ENCODE measurements at regions not wholly inside any gene's neighbourhood (a gene's known extent, or its start where the extent isn't known, plus 50 kb on each side); places are given as distances from the start of the nearest gene placed in this dataset.

GRCh38 chr6:98589536-98589935, 244.8 kb upstream of the POU3F2 start:
- H3K4me3 ChIP-seq (ENCODE audit: low read depth, low read length, poor library complexity, severe bottlenecking): no peak overlapping the region
- H3K4me1 ChIP-seq (ENCODE audit: insufficient read depth, low read length, poor library complexity, severe bottlenecking): no peaks in the 10 kb centered on the region
- H3K27me3 ChIP-seq (replicated peaks; ENCODE audit: insufficient read depth, low read depth, low read length, poor library complexity): no peaks in the 10 kb centered on the region
- H3K9me3 ChIP-seq (ENCODE audit: low read depth, low read length, poor library complexity, severe bottlenecking): no peaks in the 10 kb centered on the region
- CTCF ChIA-PET: no interaction called here
- BruUV-seq (replicated peaks): no TSS peak
- TF ChIP-seq CTCF (conservative IDR thresholded peaks at IDR 0.05; ENCODE audit: low read depth, low read length): no peak
- TF ChIP-seq EZH2 (IDR thresholded peaks at IDR 0.05; ENCODE audit: borderline replicate concordance, low read depth, low read length, poor library complexity, severe bottlenecking): no peak
- intact Hi-C loops (cut with micrococcal nuclease; ENCODE audit: unreplicated experiment): no loop called here
- no peak overlapping the region for H3K27ac ChIP-seq (ENCODE audit: low read depth, low read length, poor library complexity, severe bottlenecking)
- DNase-seq (ENCODE audit: low spot score): no peak
- POLR2A ChIA-PET (ENCODE audit: low non-redundant PET): no interaction called here
- no peaks in the 10 kb centered on the region for H3K36me3 ChIP-seq (ENCODE audit: insufficient read depth, low read length, poor library complexity, severe bottlenecking)

DNA sequence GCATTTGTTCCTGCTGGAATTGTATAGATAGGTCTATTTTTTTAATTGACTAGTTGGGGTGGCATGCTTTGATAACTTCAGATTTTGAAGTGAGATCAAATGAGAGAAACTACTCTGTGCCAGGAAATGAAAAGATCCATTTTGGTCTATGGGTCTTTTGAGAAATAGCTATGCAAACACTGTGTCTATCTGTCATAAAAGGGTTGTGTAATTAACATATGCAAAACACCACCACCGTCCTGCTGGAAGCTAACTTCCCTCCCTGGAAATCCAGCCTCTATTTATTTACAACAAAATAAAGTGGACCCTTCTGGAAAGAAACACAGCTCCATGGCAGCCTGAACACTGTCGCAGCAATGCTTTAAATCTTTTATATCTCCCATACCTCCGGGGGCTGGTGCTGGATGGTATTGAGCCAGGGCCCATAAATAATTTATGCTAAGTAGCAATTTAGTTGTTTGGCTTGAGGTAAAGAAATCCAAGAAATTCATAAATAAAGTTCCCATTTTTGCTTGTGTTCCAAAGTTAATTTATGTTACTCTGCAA, 244.2 kb upstream of the POU3F2 start:
- BruUV-seq (replicated peaks): no TSS peak
- DNase-seq (ENCODE audit: low spot score): no peak
- Histone ChIP-seq H3K36me3 (ENCODE audit: insufficient read depth, low read length, poor library complexity, severe bottlenecking) (no peaks in the 10 kb centered on the region), H3K9me3 (ENCODE audit: low read depth, low read length, poor library complexity, severe bottlenecking) (no peaks in the 10 kb centered on the region), H3K4me3 (ENCODE audit: low read depth, low read length, poor library complexity, severe bottlenecking) (no peak overlapping the region), H3K27ac (ENCODE audit: low read depth, low read length, poor library complexity, severe bottlenecking) (no peak overlapping the region), H3K27me3 (replicated peaks; ENCODE audit: insufficient read depth, low read depth, low read length, poor library complexity) (no peaks in the 10 kb centered on the region), H3K4me1 (ENCODE audit: insufficient read depth, low read length, poor library complexity, severe bottlenecking) (no peaks in the 10 kb centered on the region)
- TF ChIP-seq EZH2 (IDR thresholded peaks at IDR 0.05; ENCODE audit: borderline replicate concordance, low read depth, low read length, poor library complexity, severe bottlenecking): no peak
- TF ChIP-seq CTCF (conservative IDR thresholded peaks at IDR 0.05; ENCODE audit: low read depth, low read length): no peak
- CTCF ChIA-PET: no interaction called here
- intact Hi-C loops (cut with micrococcal nuclease; ENCODE audit: unreplicated experiment): no loop called here
- POLR2A ChIA-PET (ENCODE audit: low non-redundant PET): no interaction called here

- ChIA-PET POLR2A (ENCODE audit: low non-redundant PET) (no interaction called here), CTCF (no interaction called here)
- TF ChIP-seq CTCF (conservative IDR thresholded peaks at IDR 0.05; ENCODE audit: low read depth, low read length) (no peak), EZH2 (IDR thresholded peaks at IDR 0.05; ENCODE audit: borderline replicate concordance, low read depth, low read length, poor library complexity, severe bottlenecking) (no peak)
- no peak overlapping the region for H3K4me3 ChIP-seq (ENCODE audit: low read depth, low read length, poor library complexity, severe bottlenecking)
- no peaks in the 10 kb centered on the region for H3K36me3 ChIP-seq (ENCODE audit: insufficient read depth, low read length, poor library complexity, severe bottlenecking)
- H3K4me1 ChIP-seq (ENCODE audit: insufficient read depth, low read length, poor library complexity, severe bottlenecking): no peaks in the 10 kb centered on the region
- intact Hi-C loops (cut with micrococcal nuclease; ENCODE audit: unreplicated experiment): no loop called here
- H3K27me3 ChIP-seq (replicated peaks; ENCODE audit: insufficient read depth, low read depth, low read length, poor library complexity): no peaks in the 10 kb centered on the region
- BruUV-seq (replicated peaks): no TSS peak
- DNase-seq (ENCODE audit: low spot score): no peak
- no peaks in the 10 kb centered on the region for H3K9me3 ChIP-seq (ENCODE audit: low read depth, low read length, poor library complexity, severe bottlenecking)
- H3K27ac ChIP-seq (ENCODE audit: low read depth, low read length, poor library complexity, severe bottlenecking): no peak overlapping the region
Measured at GRCh38 chr6:98590997-98591396, 243.4 kb upstream of the POU3F2 start.
